Duodenal mucosa (tissue), 2 donors: ENCODE measurements at regions not wholly inside any gene's neighbourhood (a gene's known extent, or its start where the extent isn't known, plus 50 kb on each side); places are given as distances from the start of the nearest gene placed in this dataset.

Source experiments
- H3K27ac ChIP-seq: one replicate; pipeline ENCODE4 v1.7.0; 2013; ENCODE audit warnings: low read depth, low read length
- H3K27me3 ChIP-seq, 2 donors: one replicate each; pipeline ENCODE4 v1.7.0; 2013; ENCODE audit warnings: low read length in 2 of 2, control low read depth in 1 of 2; ENCODE audit not compliant: insufficient read depth in 2 of 2, control insufficient read depth in 1 of 2
- H3K36me3 ChIP-seq, 2 donors: one replicate each; pipeline ENCODE4 v1.7.0; 2013; ENCODE audit warnings: low read length in 2 of 2, control low read depth in 1 of 2; ENCODE audit not compliant: insufficient read depth in 2 of 2, control insufficient read depth in 1 of 2
- H3K4me1 ChIP-seq, 2 donors: one replicate each; pipeline ENCODE4 v1.7.0; 2013; ENCODE audit warnings: low read length in 2 of 2, control low read depth in 1 of 2; ENCODE audit not compliant: insufficient read depth in 2 of 2, control insufficient read depth in 1 of 2
- H3K4me3 ChIP-seq, 2 donors: one replicate each; pipeline ENCODE4 v1.7.0; 2013; ENCODE audit warnings: low read length in 2 of 2, low read depth in 1 of 2
- H3K9ac ChIP-seq, 2 donors: one replicate each; pipeline ENCODE4 v1.7.0; 2013; ENCODE audit warnings: low read length in 2 of 2, low read depth in 1 of 2
- H3K9me3 ChIP-seq, 2 donors: one replicate each; pipeline ENCODE4 v1.7.0; 2013; ENCODE audit warnings: low read length in 2 of 2, control low read depth in 1 of 2; ENCODE audit not compliant: control insufficient read depth in 1 of 2

DNA sequence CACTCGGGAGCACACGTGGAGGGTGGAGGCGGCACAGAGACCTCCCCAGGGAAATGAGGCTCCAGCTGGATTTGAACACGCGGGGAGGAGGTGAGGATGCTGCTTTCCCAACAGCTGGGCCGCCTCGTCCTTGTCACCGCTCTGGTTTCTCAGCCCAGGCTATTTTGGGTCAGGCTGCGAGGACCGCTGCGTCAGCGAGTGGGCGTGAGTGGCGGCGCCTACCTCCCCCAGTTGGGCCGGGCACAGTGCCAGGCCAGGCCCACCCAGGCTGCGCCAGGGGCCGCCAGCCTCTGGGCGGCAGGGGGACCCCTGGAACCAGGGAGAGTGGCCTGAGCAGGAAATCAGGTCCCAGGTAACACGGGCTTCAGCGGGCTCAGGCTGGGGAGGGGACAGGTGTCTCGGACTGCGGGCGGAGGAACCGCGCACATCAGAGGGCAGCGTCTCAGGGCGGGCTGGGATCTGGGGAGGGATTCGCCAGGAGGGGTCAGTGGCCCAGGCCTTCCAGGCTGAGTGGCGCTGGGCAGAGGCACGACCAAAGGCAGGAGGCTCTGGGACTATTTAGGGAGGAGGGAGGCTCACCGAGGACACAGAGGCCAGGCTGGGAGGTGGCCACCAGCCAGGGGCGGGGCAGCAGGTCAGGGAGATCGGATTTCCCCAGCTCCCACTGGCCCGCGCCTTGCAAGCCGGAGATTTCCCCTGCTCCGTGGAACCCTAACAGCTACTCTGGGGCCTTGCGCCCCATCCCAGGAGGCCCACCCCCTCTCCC lies 125.2 kb upstream of the RET start:
- Histone ChIP-seq H3K4me1 (peaks cover 0 to 13% of the 10 kb centered on the region in 2 donors), H3K9ac (no peak overlapping the region), H3K9me3 (no peaks in the 10 kb centered on the region), H3K27ac (no peak overlapping the region), H3K27me3 (peaks cover 7 to 8% of the 10 kb centered on the region in 2 donors), H3K4me3 (no peak overlapping the region), H3K36me3 (no peaks in the 10 kb centered on the region)

DNA sequence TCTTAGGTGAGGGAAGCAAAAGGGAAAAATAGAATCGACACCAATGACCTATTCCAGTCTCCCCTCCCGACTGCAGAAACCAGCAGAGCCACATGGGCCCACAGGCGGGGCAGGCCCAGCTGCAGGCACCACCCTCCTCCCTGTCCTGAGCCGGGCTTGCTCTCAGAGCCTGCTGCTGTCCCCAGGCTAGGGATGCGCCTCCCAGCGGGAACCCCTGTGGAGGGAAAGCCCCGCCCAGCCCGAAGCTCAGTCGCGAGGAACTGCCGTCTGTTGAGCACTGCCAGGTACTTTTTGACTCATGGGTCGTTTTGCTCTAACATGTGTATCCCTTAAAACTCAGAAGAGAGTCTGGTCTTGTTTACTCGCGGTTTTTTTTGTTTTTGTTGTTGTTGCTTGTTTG lies 124.5 kb upstream of the RET start:
- no peak overlapping the region for H3K9ac ChIP-seq
- no peak overlapping the region for H3K27ac ChIP-seq
- H3K4me1 ChIP-seq, result peaks cover 0 to 13% of the 10 kb centered on the region in 2 donors
- peaks cover 7 to 8% of the 10 kb centered on the region in 2 donors for H3K27me3 ChIP-seq
- no peaks in the 10 kb centered on the region for H3K9me3 ChIP-seq
- H3K4me3 ChIP-seq, result no peak overlapping the region
- no peaks in the 10 kb centered on the region for H3K36me3 ChIP-seq

DNA sequence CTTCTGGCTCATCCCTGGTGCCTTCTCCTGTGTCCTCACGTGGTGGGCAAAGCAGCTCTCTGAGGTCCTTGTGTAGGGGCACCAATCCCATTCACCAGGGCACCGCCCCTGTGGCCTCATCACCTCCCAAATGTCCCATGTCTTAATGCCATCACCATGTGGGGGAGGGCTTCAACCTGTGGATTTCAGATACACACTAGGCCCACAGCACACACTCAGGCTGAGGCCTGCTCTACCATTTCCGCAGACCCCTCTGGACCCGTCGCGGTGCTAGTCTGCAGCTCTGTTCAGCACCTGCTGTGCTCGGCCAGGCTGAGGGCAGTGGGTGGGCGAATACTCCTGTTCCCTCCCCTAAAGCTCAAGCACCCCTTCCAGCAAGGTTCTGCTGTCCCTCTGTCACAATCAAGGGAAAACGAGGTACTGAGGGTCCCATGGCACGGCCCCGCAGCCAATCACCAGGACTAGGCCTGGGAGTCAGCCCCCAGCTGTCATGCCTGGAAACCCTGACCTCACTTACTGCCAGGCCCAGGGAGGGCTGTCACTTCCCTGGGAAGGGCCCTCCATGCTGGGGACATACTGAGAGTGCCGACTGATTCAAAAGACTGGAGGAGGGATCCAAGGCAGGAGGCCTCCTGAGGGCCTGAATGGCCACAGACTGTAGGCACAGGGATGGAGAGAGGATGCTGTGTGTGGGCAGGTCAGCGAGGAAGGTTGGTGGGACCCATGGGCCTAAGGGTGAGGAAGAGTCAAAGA lies 123.8 kb upstream of the RET start:
- no peak overlapping the region for H3K9ac ChIP-seq
- no peaks in the 10 kb centered on the region for H3K36me3 ChIP-seq
- no peak overlapping the region for H3K4me3 ChIP-seq
- H3K4me1 ChIP-seq, result peaks cover 0 to 13% of the 10 kb centered on the region in 2 donors
- no peaks in the 10 kb centered on the region for H3K9me3 ChIP-seq
- peaks cover 7 to 8% of the 10 kb centered on the region in 2 donors for H3K27me3 ChIP-seq
- no peak overlapping the region for H3K27ac ChIP-seq

DNA sequence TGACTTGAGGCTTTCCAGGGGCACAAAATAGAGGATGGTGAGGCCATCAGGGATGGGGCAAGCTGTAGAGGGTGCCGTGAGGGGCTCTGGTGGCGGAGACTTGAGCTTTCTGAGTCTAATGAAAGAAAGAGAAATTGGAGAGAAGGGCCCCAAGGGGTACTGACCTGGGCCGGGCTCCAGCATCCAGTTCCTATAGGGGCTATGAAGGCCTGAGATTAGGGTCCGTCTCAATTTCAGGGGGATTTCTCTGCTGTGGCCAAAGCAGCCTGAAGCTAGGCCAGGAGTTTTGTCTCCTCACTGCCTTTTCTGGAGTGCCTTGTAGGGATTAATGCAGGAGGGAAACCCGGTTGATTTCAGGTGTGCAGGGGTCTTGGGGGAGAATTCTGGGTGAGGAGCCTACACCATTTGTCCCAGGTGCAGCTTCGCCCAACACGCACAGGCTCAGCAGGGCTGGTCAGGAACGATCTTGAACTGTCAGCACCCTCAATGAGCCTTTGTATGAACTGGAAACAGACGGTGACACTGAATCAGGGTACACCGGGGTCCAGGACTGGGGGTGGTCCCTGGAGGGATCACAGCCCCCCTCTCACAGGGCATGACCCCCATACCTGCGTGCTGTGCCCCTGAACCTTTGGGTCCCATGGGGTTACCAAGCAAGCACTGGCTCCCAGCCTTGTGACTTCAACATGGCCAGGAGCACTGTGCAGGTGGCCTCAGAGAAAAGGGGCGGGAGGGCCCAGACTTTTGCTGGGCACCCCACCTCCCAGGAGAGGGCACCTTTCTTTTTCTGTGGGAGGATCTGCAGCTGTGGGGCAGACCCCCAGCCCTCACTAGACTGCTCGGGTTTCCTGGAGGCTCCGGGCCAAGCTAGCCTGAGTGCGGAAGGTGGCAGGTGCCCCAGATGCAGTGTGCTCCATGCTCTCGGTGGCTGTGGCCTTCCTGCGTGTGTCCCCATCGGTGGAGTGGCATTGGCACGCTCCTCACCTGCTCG lies 122.9 kb upstream of the RET start:
- Histone ChIP-seq H3K27ac (no peak overlapping the region), H3K9ac (no peak overlapping the region), H3K4me1 (peaks cover 0 to 13% of the 10 kb centered on the region in 2 donors)

DNA sequence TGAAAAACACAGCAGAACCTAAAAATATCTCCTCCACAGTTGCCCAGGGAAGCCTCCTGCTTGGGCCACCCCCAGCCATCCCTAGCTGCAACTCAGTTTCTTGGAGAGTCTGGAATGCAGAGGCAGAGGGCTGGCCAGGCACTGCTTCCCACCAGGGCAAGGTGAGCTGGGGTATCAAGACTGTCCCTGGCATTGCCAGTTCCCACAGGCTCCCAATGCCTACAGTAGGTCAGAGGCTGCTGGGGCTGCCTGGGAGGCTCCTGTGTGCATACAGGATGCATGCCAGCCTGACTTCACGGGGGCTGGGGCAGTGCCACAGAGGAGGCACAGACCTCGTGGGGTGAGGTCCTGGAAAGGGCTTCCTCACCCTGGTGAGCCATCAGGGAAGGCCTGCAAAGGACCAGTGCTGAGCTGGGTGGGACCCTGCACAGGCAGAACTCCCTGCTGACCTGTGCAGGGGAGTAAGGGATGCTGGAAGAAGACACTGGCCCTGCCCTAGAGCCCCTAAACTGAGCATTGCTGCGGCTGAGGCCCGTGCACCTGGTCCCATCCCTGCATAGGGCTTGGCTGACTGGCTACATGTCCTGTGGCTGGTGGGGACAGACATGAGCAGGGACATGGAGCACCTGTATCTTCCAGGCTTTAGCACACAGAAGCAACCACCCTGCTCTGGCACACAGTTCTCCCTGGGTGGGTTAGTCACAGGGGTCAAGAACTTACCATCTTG lies 121.9 kb upstream of the RET start:
- no peaks in the 10 kb centered on the region for H3K36me3 ChIP-seq
- peaks cover 0 to 13% of the 10 kb centered on the region in 2 donors for H3K4me1 ChIP-seq
- H3K9ac ChIP-seq, result no peak overlapping the region
- no peak overlapping the region for H3K4me3 ChIP-seq
- H3K27me3 ChIP-seq, result peaks cover 7 to 8% of the 10 kb centered on the region in 2 donors
- no peak overlapping the region for H3K27ac ChIP-seq
- no peaks in the 10 kb centered on the region for H3K9me3 ChIP-seq

More for the DNA sequence above, 122.9 kb upstream of the RET start:
- Histone ChIP-seq H3K9me3 (no peaks in the 10 kb centered on the region), H3K36me3 (no peaks in the 10 kb centered on the region), H3K4me3 (no peak overlapping the region), H3K27me3 (peaks cover 7 to 8% of the 10 kb centered on the region in 2 donors)

DNA sequence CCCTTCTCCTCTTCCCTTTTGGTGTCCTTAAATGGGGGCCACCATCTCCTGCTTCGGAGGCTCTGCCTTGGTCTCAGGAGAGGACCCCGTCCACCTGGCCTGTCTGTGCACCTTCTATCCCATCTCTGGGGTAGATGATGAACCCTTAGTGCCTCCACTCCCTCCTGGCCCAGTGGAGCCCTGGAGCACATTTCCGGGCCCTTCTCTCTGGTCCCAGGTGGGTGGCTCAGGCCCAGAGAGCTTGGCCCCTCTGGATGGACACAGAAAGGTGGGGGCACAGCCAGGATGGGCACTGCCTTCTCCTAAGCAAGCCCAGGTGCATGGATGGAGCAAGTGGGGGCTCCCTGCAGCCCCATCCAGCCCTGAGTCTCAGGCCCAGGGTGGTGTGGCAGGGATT lies 121.4 kb upstream of the RET start:
- no peak overlapping the region for H3K9ac ChIP-seq
- no peaks in the 10 kb centered on the region for H3K9me3 ChIP-seq
- H3K27ac ChIP-seq, result no peak overlapping the region
- no peaks in the 10 kb centered on the region for H3K36me3 ChIP-seq
- peaks cover 7 to 8% of the 10 kb centered on the region in 2 donors for H3K27me3 ChIP-seq
- no peak overlapping the region for H3K4me3 ChIP-seq
- peaks cover 0 to 13% of the 10 kb centered on the region in 2 donors for H3K4me1 ChIP-seq

DNA sequence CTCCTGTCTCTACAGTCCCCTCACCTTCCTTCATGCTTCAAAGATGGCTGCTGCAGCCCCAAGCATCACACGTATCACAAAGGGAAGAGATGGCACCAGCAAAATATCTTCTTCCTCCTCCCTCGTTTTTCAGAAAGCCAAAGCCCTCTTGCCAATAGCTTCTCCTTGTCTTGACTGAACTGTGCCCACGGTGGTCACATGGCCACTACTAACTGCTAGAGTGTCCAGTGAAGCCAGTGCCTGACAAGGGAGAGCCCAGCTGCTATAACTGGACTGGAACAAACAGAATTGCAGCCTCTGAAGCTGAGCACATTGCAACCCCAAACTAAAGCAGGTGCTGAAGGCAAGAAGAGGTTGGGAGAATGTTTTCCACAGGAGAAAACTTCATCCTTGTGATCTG lies 120.8 kb upstream of the RET start:
- H3K4me3 ChIP-seq, result no peak overlapping the region
- peaks cover 0 to 13% of the 10 kb centered on the region in 2 donors for H3K4me1 ChIP-seq
- peaks cover 6 to 8% of the 10 kb centered on the region in 2 donors for H3K27me3 ChIP-seq
- H3K36me3 ChIP-seq, result no peaks in the 10 kb centered on the region
- no peak overlapping the region for H3K9ac ChIP-seq
- H3K9me3 ChIP-seq, result no peaks in the 10 kb centered on the region
- H3K27ac ChIP-seq, result no peak overlapping the region

DNA sequence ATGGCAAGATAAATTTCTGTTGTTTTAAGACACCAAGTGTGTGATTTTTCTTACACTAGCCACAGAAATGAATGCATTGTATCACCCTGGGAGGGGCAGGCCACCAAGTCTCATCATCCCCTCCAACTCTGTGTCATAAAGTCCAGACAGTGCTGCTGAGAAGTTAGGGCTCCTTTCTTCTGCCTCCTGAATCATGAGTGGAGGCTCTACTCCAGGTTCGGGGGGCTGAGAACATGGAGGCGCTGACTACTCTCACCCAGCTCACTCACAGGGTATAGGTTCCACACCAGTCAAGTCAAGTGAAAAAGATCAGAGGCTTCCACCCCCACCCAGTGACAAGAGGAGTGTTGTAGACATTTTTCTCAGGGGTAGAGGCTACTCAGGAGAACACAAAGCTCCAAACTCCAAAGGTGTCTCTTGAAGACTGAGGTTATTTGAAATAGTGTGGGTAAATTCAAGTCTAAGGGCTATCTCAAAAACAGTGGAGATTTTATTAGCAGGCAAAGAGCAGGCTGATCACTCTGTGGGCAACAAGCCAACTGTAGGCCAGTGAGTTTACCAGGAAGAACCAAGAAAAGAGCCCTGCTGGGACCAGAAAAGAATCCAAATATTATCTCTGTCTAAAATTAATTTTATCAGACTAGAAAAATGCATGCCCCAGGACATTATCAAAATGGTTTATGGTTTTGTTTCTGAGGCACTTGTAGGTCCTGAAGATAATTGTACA lies 118.6 kb upstream of the RET start:
- no peaks in the 10 kb centered on the region for H3K36me3 ChIP-seq
- no peaks in the 10 kb centered on the region for H3K4me1 ChIP-seq
- no peaks in the 10 kb centered on the region for H3K27me3 ChIP-seq
- no peak overlapping the region for H3K9ac ChIP-seq
- no peak overlapping the region for H3K27ac ChIP-seq
- H3K9me3 ChIP-seq, result no peaks in the 10 kb centered on the region
- no peak overlapping the region for H3K4me3 ChIP-seq

DNA sequence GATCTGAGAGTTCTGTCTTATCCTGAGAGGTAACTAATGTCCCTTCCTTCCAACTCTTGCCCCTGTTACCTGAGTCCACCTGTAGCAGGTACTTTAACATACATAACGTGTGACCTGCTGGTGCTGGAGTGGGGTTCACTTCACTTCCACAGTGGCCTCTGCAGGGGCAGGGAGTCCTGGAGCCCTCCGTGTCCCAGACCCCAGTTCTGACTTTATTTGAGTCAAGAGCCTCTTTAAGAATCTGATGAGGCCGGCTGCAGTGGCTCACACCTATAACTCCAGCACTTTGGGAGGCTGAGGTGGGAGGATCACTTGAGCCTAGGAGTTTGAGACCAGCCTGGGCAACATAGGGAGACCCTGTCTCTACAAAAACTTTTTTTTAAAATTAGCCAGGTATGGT lies 117.0 kb upstream of the RET start:
- H3K4me1 ChIP-seq, result no peaks in the 10 kb centered on the region
- no peak overlapping the region for H3K4me3 ChIP-seq
- no peak overlapping the region for H3K27ac ChIP-seq
- H3K9ac ChIP-seq, result no peak overlapping the region
- H3K27me3 ChIP-seq, result no peaks in the 10 kb centered on the region
- H3K36me3 ChIP-seq, result no peaks in the 10 kb centered on the region
- H3K9me3 ChIP-seq, result no peaks in the 10 kb centered on the region
